ENCODE measurements at regions not wholly inside any gene's neighbourhood (a gene's known extent, or its start where the extent isn't known, plus 50 kb on each side); places are given as distances from the start of the nearest gene placed in this dataset.

DNA sequence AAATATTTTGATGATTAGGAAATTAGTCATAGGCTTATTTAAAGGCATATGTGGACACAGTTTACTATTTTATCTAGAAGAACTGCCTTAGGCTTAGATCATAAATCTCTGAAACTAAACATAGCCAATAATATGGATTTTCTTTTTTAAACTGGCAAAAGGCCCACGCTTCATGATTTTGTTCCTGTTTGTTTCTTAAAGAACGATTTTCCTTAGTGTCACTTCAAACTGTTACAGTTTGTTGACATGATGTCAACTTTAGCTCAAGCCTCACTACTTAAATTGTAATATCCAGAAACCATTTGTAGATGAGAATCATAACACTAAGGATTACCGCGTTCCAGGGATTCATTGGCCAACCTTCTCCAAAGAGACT, 322.6 kb downstream of the HHIPL2 start:
- Histone ChIP-seq H2AFZ (ENCODE audit: low read depth) (no peak overlapping the region), H3K36me3 (ENCODE audit: insufficient read depth) (no peaks in the 10 kb centered on the region), H3K27me3 (ENCODE audit: insufficient read depth, low read depth) (no peaks in the 10 kb centered on the region), H3K27ac (no peak overlapping the region), H3K79me2 (ENCODE audit: insufficient read depth, low read depth) (no peaks in the 10 kb centered on the region), H3K4me3 (IDR thresholded peaks at IDR 0.05; ENCODE audit: insufficient read depth, low read depth, low read length) (no peak overlapping the region), H3K4me2 (no peak overlapping the region), H3K4me1 (ENCODE audit: low read depth, poor library complexity, severe bottlenecking) (no peaks in the 10 kb centered on the region), H4K20me1 (ENCODE audit: insufficient read depth) (no peaks in the 10 kb centered on the region), H3K9ac (no peak overlapping the region)
- TF ChIP-seq, protein P1, sequence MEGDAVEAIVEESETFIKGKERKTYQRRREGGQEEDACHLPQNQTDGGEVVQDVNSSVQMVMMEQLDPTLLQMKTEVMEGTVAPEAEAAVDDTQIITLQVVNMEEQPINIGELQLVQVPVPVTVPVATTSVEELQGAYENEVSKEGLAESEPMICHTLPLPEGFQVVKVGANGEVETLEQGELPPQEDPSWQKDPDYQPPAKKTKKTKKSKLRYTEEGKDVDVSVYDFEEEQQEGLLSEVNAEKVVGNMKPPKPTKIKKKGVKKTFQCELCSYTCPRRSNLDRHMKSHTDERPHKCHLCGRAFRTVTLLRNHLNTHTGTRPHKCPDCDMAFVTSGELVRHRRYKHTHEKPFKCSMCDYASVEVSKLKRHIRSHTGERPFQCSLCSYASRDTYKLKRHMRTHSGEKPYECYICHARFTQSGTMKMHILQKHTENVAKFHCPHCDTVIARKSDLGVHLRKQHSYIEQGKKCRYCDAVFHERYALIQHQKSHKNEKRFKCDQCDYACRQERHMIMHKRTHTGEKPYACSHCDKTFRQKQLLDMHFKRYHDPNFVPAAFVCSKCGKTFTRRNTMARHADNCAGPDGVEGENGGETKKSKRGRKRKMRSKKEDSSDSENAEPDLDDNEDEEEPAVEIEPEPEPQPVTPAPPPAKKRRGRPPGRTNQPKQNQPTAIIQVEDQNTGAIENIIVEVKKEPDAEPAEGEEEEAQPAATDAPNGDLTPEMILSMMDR (conservative IDR thresholded peaks at IDR 0.05; ENCODE audit: low read depth, low read length) = no peak

DNA sequence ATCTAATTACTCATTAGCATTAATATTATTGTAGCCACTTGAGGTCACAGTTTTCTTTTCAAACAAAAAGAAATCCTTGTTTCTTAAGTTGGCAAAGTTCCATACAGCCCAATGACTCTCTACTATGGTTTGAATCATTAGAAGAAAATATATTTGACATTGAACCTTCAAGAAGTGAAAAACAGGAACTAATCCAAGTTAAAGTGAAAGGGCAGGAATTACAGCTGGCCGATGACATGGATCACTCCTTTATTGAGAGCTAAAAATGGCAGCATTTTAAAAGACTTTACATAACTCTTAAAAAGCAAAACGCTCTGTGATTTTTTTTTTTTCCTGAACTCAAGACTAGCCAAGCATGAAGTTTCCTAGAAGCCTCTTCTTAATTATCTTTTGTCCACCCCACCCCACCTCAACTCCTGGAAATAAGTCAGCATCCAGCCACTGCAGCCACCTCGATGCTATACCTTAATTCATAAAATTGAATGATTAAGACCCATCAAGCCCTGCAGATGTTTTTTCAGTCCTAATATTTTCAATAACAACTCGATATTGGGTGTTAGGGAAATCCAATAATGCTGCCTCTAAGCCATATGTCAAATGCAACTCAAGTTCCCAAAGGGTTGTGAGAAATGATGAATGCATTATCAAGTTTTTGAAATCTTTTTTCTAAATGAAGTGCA, 323.1 kb downstream of the HHIPL2 start:
- no peak overlapping the region for H2AFZ ChIP-seq (ENCODE audit: low read depth)
- no peak overlapping the region for H3K9ac ChIP-seq
- H3K36me3 ChIP-seq (ENCODE audit: insufficient read depth) = no peaks in the 10 kb centered on the region
- TF ChIP-seq, protein P1 (conservative IDR thresholded peaks at IDR 0.05; ENCODE audit: low read depth, low read length) = no peak
- no peak overlapping the region for H3K27ac ChIP-seq
- H4K20me1 ChIP-seq (ENCODE audit: insufficient read depth) = no peaks in the 10 kb centered on the region
- H3K27me3 ChIP-seq (ENCODE audit: insufficient read depth, low read depth) = no peaks in the 10 kb centered on the region
- no peak overlapping the region for H3K4me2 ChIP-seq
- no peaks in the 10 kb centered on the region for H3K4me1 ChIP-seq (ENCODE audit: low read depth, poor library complexity, severe bottlenecking)
- H3K4me3 ChIP-seq (IDR thresholded peaks at IDR 0.05; ENCODE audit: insufficient read depth, low read depth, low read length) = no peak overlapping the region
- no peaks in the 10 kb centered on the region for H3K79me2 ChIP-seq (ENCODE audit: insufficient read depth, low read depth)

DNA sequence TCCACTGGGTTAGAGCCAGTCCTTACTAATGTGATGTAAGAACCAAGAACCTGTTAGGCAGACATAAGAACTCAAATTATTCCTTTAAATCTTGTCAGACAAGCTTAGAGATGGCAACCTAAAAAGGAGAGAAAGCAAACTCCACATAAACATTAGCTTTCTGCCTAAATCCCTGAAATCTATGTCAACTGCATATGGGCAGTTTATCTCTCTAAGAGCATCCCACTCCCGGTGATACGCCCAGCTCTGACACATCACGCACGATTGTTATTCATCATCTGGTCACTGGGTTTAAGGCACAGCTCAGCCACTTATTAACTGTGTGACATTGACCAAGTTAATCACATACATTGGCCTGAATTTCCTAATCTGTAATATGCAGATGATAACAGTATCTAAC, 323.7 kb downstream of the HHIPL2 start:
- H2AFZ ChIP-seq (ENCODE audit: low read depth) = no peak overlapping the region
- no peaks in the 10 kb centered on the region for H3K79me2 ChIP-seq (ENCODE audit: insufficient read depth, low read depth)
- H3K9ac ChIP-seq = no peak overlapping the region
- no peaks in the 10 kb centered on the region for H3K4me1 ChIP-seq (ENCODE audit: low read depth, poor library complexity, severe bottlenecking)
- no peak overlapping the region for H3K27ac ChIP-seq
- H3K4me2 ChIP-seq = no peak overlapping the region
- no peaks in the 10 kb centered on the region for H4K20me1 ChIP-seq (ENCODE audit: insufficient read depth)
- TF ChIP-seq, protein P1 (conservative IDR thresholded peaks at IDR 0.05; ENCODE audit: low read depth, low read length) = no peak
- H3K4me3 ChIP-seq (IDR thresholded peaks at IDR 0.05; ENCODE audit: insufficient read depth, low read depth, low read length) = no peak overlapping the region
- H3K36me3 ChIP-seq (ENCODE audit: insufficient read depth) = no peaks in the 10 kb centered on the region
- no peaks in the 10 kb centered on the region for H3K27me3 ChIP-seq (ENCODE audit: insufficient read depth, low read depth)

DNA sequence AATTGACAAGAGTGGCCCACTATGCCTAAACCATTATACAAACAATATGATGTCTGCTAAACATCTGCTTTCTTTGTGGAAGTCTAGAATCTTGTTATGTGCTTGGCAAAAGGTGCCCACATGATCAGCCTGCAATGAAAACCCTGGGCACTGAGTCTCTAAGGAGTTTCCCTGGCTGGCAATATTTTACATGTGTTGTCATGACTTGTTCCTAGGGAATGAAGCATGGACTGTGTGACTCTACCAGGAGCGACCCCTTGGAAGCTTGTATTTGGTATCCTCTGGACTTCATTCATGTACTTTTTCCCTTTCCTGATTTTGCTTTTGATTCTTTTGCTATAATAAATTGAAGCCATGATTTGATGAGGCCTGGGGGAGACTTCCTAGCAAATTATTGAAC, 324.9 kb downstream of the HHIPL2 start:
- Histone ChIP-seq H3K4me2 (no peak overlapping the region), H3K4me3 (IDR thresholded peaks at IDR 0.05; ENCODE audit: insufficient read depth, low read depth, low read length) (no peak overlapping the region), H2AFZ (ENCODE audit: low read depth) (no peak overlapping the region), H3K27me3 (ENCODE audit: insufficient read depth, low read depth) (no peaks in the 10 kb centered on the region), H3K27ac (no peak overlapping the region), H4K20me1 (ENCODE audit: insufficient read depth) (no peaks in the 10 kb centered on the region), H3K36me3 (ENCODE audit: insufficient read depth) (no peaks in the 10 kb centered on the region), H3K79me2 (ENCODE audit: insufficient read depth, low read depth) (no peaks in the 10 kb centered on the region), H3K4me1 (ENCODE audit: low read depth, poor library complexity, severe bottlenecking) (no peaks in the 10 kb centered on the region), H3K9ac (no peak overlapping the region)
- TF ChIP-seq, protein P1 (conservative IDR thresholded peaks at IDR 0.05; ENCODE audit: low read depth, low read length) = no peak

All from KMS-11 (cell line).